GM11168 (cell line): ENCODE measurements at regions not wholly inside any gene's neighbourhood (a gene's known extent, or its start where the extent isn't known, plus 50 kb on each side); places are given as distances from the start of the nearest gene placed in this dataset.
"Not testable (repeated sequence)": the region's sequence is repeated elsewhere in the genome, so short reads cannot be mapped to it uniquely, and the experiment has no call there.

ENCODE experiments used
- in situ Hi-C: fragments of 300-500 bp; cut with MboI; formaldehyde crosslinking; loops from one replicate; pipeline ENCODE4 v1.12.0; 2022; ENCODE audit warnings: low sequenced_read_pairs; ENCODE audit not compliant: unreplicated experiment

- in situ Hi-C loops, result no loop called here
Measured at GRCh38 chr5:118611332-118611945, 376.9 kb downstream of the DTWD2 start.

GRCh38 chr5:118606940-118607339 lies 381.4 kb downstream of the DTWD2 start:
- in situ Hi-C loops, result no loop called here

- in situ Hi-C loops, result no loop called here
Measured at GRCh38 chr5:118605761-118606160, 382.6 kb downstream of the DTWD2 start.

DNA sequence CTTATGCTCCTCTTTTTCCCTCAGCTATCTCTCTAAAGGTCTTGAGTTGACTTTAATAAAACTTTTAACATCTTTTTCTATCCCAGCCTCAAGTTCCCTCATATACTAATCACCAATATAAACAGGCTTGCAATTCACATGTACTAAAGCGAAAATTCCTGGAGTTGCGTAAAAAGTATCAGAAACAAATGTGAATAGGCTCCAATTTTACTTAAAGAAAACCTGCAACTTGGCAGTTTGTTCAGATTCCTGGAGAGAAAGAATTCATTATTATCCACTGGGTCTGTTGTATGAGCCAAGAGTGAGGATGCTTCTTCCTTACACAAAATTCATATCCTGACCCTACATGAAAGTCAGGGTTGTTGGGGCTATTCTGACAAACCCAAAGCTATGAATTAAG lies 384.2 kb downstream of the DTWD2 start:
- in situ Hi-C loops, result no loop called here

- in situ Hi-C loops, result no loop called here
Measured at GRCh38 chr5:118603278-118603677, 385.1 kb downstream of the DTWD2 start.

- in situ Hi-C loops, result no loop called here
Measured at GRCh38 chr5:118598311-118598710, 390.0 kb downstream of the DTWD2 start.

GRCh38 chr5:118597543-118597942 lies 390.8 kb downstream of the DTWD2 start:
- in situ Hi-C loops, result no loop called here

DNA sequence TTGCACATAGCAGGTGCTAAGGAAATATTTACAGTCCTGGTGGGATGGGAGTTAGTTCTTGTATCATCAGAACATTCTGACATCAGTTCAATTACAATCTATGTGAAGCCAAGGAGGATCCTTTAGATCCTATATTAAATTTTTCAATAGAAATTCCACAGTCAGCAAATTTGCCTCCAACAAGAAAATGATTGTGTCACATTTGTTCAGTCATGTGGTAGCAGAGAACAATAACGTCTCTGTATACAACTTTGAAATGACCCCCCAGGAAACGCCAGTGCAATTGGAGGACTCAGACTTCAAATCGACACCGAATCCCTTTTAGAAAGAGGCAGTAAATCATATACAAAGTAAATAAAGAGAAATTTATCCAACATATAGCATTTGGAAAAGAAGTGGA lies 392.1 kb downstream of the DTWD2 start:
- in situ Hi-C loops, result no loop called here

DNA sequence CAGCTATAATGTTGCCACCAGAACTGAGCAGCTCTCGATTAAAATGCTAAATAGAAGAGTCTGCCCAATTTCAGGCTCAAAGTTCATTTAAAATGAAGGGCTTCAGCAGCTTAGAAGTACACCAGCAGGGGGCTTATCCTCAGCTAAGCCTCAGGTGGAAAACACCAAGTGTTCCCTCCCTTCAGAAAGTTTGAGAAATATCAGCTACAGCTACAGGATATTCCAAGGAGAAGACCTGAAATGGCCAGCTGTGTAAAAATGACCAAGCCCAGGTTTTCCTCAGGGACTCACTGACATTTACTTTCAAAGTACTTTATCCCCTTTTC lies 395.4 kb downstream of the DTWD2 start:
- in situ Hi-C loops, result no loop called here

GRCh38 chr5:118592229-118593002 lies 395.9 kb downstream of the DTWD2 start:
- in situ Hi-C loops, result no loop called here

DNA sequence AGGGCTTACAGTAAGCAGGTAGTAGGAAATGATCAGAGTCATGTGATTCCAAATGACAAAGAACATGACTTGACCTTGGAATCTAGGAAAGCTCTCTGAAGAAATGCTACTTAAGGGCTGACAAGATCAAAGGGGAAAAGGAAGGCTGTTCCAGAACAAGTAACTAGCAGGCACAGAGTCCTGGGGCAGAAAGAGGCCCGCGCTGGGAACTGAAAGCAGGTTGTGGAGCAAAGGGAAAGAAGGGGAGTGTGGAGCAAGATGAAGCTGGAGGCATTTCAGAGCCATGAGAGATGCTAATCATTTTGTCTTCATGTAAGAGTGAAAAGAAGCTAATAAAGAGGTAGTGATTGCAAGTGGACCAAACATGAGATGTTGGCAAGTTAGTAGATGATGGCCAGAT lies 397.5 kb downstream of the DTWD2 start:
- in situ Hi-C loops, result no loop called here

DNA sequence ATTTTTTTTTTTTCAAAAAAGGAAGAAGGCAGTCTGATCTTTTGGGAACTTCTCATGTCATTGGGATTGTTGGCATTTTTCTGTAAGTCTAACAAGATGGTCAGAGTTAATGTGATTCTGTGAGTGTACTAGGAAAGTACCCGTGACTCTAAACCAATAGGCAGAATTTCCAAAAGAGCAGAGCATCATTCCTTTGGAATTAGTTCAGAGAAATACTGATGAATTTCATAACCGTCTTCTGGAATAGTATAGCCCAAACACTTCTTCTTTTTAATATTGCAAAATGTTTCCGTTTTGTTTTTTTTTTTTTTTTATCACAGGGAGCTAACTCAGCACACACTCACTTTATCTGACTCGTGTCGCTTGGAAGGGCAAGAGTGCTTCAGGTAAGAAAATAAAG lies 407.4 kb downstream of the DTWD2 start:
- in situ Hi-C loops, result no loop called here

DNA sequence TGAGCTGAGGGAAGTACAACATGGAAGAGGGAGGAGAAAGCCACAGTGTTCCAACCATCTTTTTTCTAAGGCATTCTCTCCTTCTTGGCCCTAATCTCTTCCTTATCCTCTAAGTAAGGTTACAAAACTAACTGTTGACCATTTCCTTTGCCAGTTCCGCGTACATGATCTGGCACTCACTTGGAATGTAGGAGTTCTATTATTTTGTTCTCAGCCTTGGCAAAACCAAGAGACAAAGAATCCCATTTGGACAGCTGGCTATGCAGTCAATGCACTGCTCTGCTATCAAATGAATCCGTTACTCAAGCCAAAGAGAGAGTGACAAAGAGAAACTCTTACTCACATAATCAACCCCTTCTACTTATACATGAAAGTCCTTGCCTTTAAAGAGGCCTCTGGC lies 410.3 kb downstream of the DTWD2 start:
- in situ Hi-C loops, result no loop called here

DNA sequence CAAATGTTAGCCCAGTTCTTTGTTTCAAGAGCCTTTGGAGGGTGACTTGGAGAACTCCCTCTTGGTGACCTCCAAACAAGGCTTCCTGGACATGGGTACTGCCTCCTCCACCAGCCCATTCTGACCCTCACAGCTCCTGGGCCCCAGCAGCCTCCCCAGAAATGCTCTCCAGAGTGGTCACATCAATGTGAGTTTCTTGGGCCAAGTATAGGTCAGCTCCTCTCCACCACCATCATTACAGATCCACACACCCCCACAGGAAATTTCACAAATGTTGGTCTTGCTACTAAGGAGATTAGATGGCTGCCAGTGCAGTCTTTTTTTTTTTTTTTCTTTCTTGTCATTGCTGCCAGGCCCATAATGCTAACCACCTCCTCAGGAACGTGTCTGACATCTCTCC lies 410.7 kb downstream of the DTWD2 start:
- in situ Hi-C loops, result no loop called here

DNA sequence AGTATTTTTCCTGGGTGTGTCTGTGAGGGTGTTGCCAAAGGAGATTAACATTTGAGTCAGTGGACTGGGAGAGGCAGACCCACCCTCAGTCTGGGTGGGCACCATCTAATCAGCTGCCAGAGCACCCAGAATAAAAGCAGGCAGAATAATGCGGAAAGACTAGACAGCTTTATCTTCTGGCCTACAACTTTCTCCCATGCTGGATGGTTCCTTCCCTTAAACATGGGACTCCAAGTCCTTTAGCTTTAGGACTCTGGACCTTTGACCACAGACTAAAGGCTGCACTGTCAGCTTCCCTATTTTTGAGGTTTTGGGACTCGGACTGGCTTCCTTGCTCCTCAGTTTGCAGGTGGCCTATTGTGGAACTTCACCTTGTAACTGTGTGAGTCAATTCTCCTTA lies 418.1 kb downstream of the DTWD2 start:
- in situ Hi-C loops, result not testable (repeated sequence)

DNA sequence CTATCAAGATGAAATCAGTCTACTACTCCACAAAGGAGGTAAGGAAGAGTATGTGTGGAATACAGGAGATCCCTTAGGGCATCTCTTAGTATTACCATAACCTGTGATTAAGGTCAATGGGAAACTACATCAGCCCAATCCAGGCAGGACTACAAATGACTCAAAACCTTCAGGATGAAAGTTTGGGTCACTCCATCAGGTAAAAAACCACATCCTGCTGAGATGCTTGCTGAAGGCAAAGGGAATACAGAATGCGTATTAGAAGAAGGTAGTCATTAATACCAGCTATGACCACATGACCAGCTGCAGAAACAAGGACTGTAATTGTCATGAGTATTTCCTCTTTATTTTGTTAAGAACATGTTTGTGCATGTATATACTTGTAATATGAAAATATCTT lies 418.8 kb downstream of the DTWD2 start:
- in situ Hi-C loops, result not testable (repeated sequence)

DNA sequence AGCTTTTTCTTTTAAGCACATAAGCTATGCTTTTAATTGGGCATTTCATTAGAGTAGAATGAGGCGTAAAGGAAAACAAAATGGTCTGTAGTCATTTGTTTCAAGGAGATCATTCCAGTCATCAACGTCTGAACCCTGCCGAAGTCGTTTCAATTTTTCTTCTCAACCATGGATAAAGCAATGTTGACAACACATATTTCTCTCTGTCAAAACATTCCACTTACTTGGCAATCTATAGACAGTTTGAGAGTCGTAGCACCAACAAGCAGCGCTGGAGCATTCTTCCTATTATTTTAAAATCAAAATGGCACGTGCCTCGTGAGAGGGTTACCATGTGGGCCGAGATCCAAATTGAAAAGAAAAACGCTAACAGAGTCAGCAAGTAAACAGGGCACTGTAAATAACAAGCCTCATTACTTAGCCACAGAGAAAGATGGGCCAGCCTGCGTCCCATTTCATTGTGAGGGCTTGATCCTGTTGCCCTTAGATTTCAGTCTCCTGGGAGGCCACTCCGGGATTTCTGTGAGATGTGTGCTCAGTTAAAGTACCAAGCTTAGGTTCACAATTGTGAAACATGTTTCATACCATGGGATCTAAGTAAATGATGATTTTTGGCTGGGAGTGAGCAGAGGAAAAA lies 422.9 kb downstream of the DTWD2 start:
- in situ Hi-C loops, result no loop called here

DNA sequence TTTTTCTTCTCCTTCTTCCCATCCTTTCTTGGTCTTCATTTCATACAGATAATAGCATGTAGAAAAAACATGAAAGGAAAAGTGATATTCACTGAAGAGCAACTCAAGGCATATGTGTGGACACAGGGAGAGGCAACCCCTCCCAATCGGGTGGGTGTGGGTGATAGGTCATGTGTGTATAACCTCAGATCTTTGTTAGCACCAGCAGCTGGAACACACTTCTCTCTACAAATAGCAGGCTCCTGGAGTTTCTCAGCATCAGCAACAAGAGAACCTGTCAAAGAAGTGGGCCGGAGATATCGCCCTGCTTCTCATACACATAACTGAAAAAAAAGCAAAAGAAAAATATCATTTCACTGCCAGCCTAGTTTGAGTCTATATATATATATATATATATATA lies 426.4 kb downstream of the DTWD2 start:
- in situ Hi-C loops, result no loop called here

- in situ Hi-C loops, result no loop called here
Measured at GRCh38 chr5:118561235-118561634, 427.1 kb downstream of the DTWD2 start.

- in situ Hi-C loops, result no loop called here
Measured at GRCh38 chr5:118558871-118559270, 429.5 kb downstream of the DTWD2 start.

- in situ Hi-C loops, result no loop called here
Measured at GRCh38 chr5:118557251-118557661, 431.1 kb downstream of the DTWD2 start.

DNA sequence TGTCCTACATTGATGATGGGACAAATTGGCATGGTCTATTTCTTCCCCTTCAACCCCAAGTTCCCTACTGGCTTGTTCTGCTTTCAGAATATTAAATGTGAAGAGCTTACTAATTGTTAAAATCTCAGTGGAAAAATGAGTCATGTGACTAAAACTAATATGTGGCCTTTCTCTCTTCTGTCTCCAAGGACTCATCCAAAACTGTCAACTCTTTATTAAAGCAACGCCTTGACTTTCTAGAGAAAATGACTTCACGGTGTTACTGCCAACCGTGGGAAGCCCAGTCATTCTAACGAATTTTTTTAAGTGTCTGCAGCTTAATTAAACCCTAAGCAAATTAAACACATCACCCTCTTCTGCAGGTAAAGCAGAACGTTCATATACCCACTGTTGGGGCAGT lies 431.6 kb downstream of the DTWD2 start:
- in situ Hi-C loops, result no loop called here
